Subcutaneous abdominal adipose tissue (tissue), 5 donors: ENCODE measurements at regions not wholly inside any gene's neighbourhood (a gene's known extent, or its start where the extent isn't known, plus 50 kb on each side); places are given as distances from the start of the nearest gene placed in this dataset.

ENCODE experiments used
- H3K27ac ChIP-seq: one replicate; pipeline ENCODE4 v1.7.0; 2013; ENCODE audit warnings: low read depth, mild to moderate bottlenecking, inconsistent platforms, low read length, moderate library complexity
- H3K27me3 ChIP-seq, 5 donors: one replicate each; pipeline ENCODE4 v1.7.0; 2013; ENCODE audit warnings: low read length in 5 of 5, inconsistent platforms in 1 of 5; ENCODE audit not compliant: control insufficient read depth in 5 of 5, insufficient read depth in 4 of 5
- H3K36me3 ChIP-seq, 5 donors: one replicate each; pipeline ENCODE4 v1.7.0; 2013; ENCODE audit warnings: low read length in 5 of 5; ENCODE audit not compliant: control insufficient read depth in 5 of 5, insufficient read depth in 5 of 5
- H3K4me1 ChIP-seq, 5 donors: one replicate each; pipeline ENCODE4 v1.7.0; 2013; ENCODE audit warnings: low read length in 5 of 5, mild to moderate bottlenecking in 3 of 5, moderate library complexity in 1 of 5; ENCODE audit not compliant: control insufficient read depth in 5 of 5, insufficient read depth in 5 of 5
- H3K4me3 ChIP-seq, 5 donors: one replicate each; pipeline ENCODE4 v1.7.0; 2013; ENCODE audit warnings: low read length in 5 of 5, low read depth in 1 of 5
- H3K9ac ChIP-seq, 5 donors: one replicate each; pipeline ENCODE4 v1.7.0; 2013; ENCODE audit warnings: low read length in 5 of 5, mild to moderate bottlenecking in 4 of 5, moderate library complexity in 3 of 5
- H3K9me3 ChIP-seq, 5 donors: one replicate each; pipeline ENCODE4 v1.7.0; 2013; ENCODE audit warnings: low read length in 5 of 5; ENCODE audit not compliant: control insufficient read depth in 5 of 5
- donor health status: healthy.
- donor health status: healthy.
- donor health status: healthy.
- donor health status: healthy.
- donor health status: healthy.

- no peak overlapping the region for H3K9ac ChIP-seq
- no peaks in the 10 kb centered on the region for H3K9me3 ChIP-seq
- H3K36me3 ChIP-seq: no peaks in the 10 kb centered on the region
- no peak overlapping the region for H3K27ac ChIP-seq
- peaks cover 0 to 23% (median 4%) of the 10 kb centered on the region in 5 donors for H3K27me3 ChIP-seq
- H3K4me1 ChIP-seq: peaks cover 2 to 12% (median 6%) of the 10 kb centered on the region in 5 donors
- H3K4me3 ChIP-seq: no peak overlapping the region
Observed at GRCh38 chr16:85989863-85990643, 91.1 kb downstream of the IRF8 start.

- H3K4me3 ChIP-seq: no peak overlapping the region
- no peak overlapping the region for H3K9ac ChIP-seq
- peaks cover 2 to 16% (median 7%) of the 10 kb centered on the region in 5 donors for H3K4me1 ChIP-seq
- no peaks in the 10 kb centered on the region for H3K36me3 ChIP-seq
- peaks cover 0 to 24% (median 6%) of the 10 kb centered on the region in 5 donors for H3K27me3 ChIP-seq
- no peak overlapping the region for H3K27ac ChIP-seq
- no peaks in the 10 kb centered on the region for H3K9me3 ChIP-seq
Observed at GRCh38 chr16:85990861-85991301, 91.9 kb downstream of the IRF8 start.

GRCh38 chr16:85991425-85991824 lies 92.5 kb downstream of the IRF8 start:
- Histone ChIP-seq H3K36me3 (no peaks in the 10 kb centered on the region), H3K9ac (no peak overlapping the region), H3K4me3 (no peak overlapping the region), H3K27me3 (peaks cover 0 to 27% (median 6%) of the 10 kb centered on the region in 5 donors), H3K9me3 (no peaks in the 10 kb centered on the region), H3K27ac (no peak overlapping the region), H3K4me1 (peaks cover 2 to 20% (median 7%) of the 10 kb centered on the region in 5 donors)

- no peak overlapping the region for H3K27ac ChIP-seq
- no peak overlapping the region for H3K4me3 ChIP-seq
- no peak overlapping the region for H3K9ac ChIP-seq
- peaks cover 0 to 27% (median 6%) of the 10 kb centered on the region in 5 donors for H3K27me3 ChIP-seq
- H3K36me3 ChIP-seq: no peaks in the 10 kb centered on the region
- H3K4me1 ChIP-seq: peaks cover 2 to 20% (median 6%) of the 10 kb centered on the region in 5 donors
- H3K9me3 ChIP-seq: no peaks in the 10 kb centered on the region
Observed at GRCh38 chr16:85991856-85992255, 92.9 kb downstream of the IRF8 start.

GRCh38 chr16:85992359-85992758 lies 93.4 kb downstream of the IRF8 start:
- H3K27ac ChIP-seq: no peak overlapping the region
- peaks cover 0 to 14% (median under 1%) of the 10 kb centered on the region in 5 donors for H3K4me1 ChIP-seq
- H3K9me3 ChIP-seq: no peaks in the 10 kb centered on the region
- no peaks in the 10 kb centered on the region for H3K36me3 ChIP-seq
- H3K9ac ChIP-seq: no peak overlapping the region
- H3K4me3 ChIP-seq: no peak overlapping the region
- H3K27me3 ChIP-seq: peaks cover 0 to 27% (median 6%) of the 10 kb centered on the region in 5 donors

GRCh38 chr16:85992779-85993178 lies 93.8 kb downstream of the IRF8 start:
- Histone ChIP-seq H3K9ac (no peak overlapping the region), H3K4me1 (peaks cover 0 to 13% (median 0%) of the 10 kb centered on the region in 5 donors), H3K4me3 (no peak overlapping the region), H3K36me3 (no peaks in the 10 kb centered on the region), H3K27me3 (peaks cover 0 to 26% (median 6%) of the 10 kb centered on the region in 5 donors), H3K27ac (no peak overlapping the region), H3K9me3 (no peaks in the 10 kb centered on the region)

- Histone ChIP-seq H3K4me3 (no peak overlapping the region), H3K36me3 (no peaks in the 10 kb centered on the region), H3K27me3 (peaks cover 0 to 8% (median 4%) of the 10 kb centered on the region in 5 donors), H3K9ac (no peak overlapping the region), H3K27ac (no peak overlapping the region), H3K4me1 (peaks cover 0 to 13% (median 0%) of the 10 kb centered on the region in 5 donors), H3K9me3 (no peaks in the 10 kb centered on the region)
Observed at GRCh38 chr16:85994492-85995490, 95.8 kb downstream of the IRF8 start.

- Histone ChIP-seq H3K27me3 (peaks cover 0 to 8% (median 4%) of the 10 kb centered on the region in 5 donors), H3K4me3 (peak overlapping the region in 3 of 5 donors; percentile 16 to 43 (median 32)), H3K27ac (no peak overlapping the region), H3K36me3 (no peaks in the 10 kb centered on the region), H3K9me3 (no peaks in the 10 kb centered on the region), H3K4me1 (peaks cover 0 to 13% (median 0%) of the 10 kb centered on the region in 5 donors), H3K9ac (peak overlapping the region in 1 of 5 donors; percentile 14)
Observed at GRCh38 chr16:85995541-85996423, 96.8 kb downstream of the IRF8 start.

GRCh38 chr16:85996843-85997242 lies 97.9 kb downstream of the IRF8 start:
- H3K27ac ChIP-seq: no peak overlapping the region
- H3K9me3 ChIP-seq: no peaks in the 10 kb centered on the region
- H3K4me3 ChIP-seq: no peak overlapping the region
- peaks cover 0 to 13% (median 0%) of the 10 kb centered on the region in 5 donors for H3K4me1 ChIP-seq
- H3K9ac ChIP-seq: no peak overlapping the region
- H3K36me3 ChIP-seq: no peaks in the 10 kb centered on the region
- peaks cover 0 to 8% (median 4%) of the 10 kb centered on the region in 5 donors for H3K27me3 ChIP-seq
